Coronary artery (tissue), 2 donors: ENCODE measurements at regions not wholly inside any gene's neighbourhood (a gene's known extent, or its start where the extent isn't known, plus 50 kb on each side); places are given as distances from the start of the nearest gene placed in this dataset.

Experiments
- DNase-seq: peaks from one replicate; pipeline ENCODE4 v3.0.0-alpha.2; 2017; ENCODE audit warnings: low spot score
- H3K27ac ChIP-seq, 2 donors: fragments of 200-600 bp; sonication (generic); one replicate each; pipeline ENCODE4 v1.5.1; 2016 to 2019
- H3K4me3 ChIP-seq: fragments of 200-600 bp; sonication (generic); 2 replicates; pipeline ENCODE4 v1.5.1; 2016; ENCODE audit warnings: mild to moderate bottlenecking, moderate library complexity
- TF ChIP-seq, protein P1 (sequence below): fragments of 200-600 bp; sonication (generic); IDR thresholded peaks from one replicate; pipeline ENCODE4 v1.5.1; 2019; ENCODE audit warnings: antibody characterized with exemption

DNA sequence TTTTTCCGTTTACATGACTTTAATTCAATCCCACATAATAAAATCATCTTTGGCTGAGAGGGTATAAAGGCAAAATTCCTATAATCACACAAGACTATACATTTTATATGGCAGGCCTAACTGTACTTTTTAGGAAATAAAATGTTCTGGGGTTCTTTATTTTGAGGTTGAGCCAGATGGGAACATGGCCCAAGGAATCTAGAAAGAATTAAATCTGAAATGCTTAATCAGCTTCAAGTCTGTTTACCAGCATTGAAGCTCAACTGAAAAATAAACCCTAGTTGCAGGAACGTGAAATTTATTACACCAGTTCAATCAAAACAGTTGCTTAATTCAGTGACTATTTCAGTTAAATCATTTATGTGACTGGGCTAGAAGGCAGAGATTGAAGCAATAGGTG is 191.0 kb upstream of the BTG1 start:
- no peak overlapping the region for H3K4me3 ChIP-seq
- TF ChIP-seq, protein P1, sequence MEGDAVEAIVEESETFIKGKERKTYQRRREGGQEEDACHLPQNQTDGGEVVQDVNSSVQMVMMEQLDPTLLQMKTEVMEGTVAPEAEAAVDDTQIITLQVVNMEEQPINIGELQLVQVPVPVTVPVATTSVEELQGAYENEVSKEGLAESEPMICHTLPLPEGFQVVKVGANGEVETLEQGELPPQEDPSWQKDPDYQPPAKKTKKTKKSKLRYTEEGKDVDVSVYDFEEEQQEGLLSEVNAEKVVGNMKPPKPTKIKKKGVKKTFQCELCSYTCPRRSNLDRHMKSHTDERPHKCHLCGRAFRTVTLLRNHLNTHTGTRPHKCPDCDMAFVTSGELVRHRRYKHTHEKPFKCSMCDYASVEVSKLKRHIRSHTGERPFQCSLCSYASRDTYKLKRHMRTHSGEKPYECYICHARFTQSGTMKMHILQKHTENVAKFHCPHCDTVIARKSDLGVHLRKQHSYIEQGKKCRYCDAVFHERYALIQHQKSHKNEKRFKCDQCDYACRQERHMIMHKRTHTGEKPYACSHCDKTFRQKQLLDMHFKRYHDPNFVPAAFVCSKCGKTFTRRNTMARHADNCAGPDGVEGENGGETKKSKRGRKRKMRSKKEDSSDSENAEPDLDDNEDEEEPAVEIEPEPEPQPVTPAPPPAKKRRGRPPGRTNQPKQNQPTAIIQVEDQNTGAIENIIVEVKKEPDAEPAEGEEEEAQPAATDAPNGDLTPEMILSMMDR, result no peak
- H3K27ac ChIP-seq, result no peak overlapping the region
- no peak for DNase-seq

GRCh38 chr12:92335831-92336230 is 190.2 kb upstream of the BTG1 start:
- H3K27ac ChIP-seq, result no peak overlapping the region
- no peak for DNase-seq
- TF ChIP-seq, protein P1, result no peak
- H3K4me3 ChIP-seq, result no peak overlapping the region

- DNase-seq, result no peak
- TF ChIP-seq, protein P1, result no peak
- no peak overlapping the region for H3K4me3 ChIP-seq
Observed at GRCh38 chr12:92334552-92334951, 188.9 kb upstream of the BTG1 start.

DNA sequence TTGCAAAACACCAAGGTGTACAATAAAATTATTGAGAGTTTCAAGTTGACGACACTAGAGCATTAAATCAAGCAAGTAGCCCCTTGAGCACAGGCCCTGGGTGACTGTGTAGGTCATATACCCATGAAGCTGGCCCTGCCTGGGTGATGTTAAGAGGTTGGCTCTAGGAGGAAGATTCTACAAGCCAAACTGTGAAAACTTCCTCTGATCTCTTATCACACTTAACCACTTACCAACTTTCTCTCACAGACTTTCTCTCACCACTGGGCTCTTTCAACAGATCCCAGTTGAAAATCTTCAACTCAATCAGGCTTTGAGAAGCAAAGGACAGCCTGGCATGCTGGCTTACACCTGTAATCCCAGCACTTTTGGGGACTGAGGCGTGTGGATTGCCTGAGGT is 186.9 kb upstream of the BTG1 start:
- Histone ChIP-seq H3K4me3 (no peak overlapping the region), H3K27ac (no peak overlapping the region)
- no peak for DNase-seq
- TF ChIP-seq, protein P1, result no peak

More at GRCh38 chr12:92334552-92334951, 188.9 kb upstream of the BTG1 start:
- no peak overlapping the region for H3K27ac ChIP-seq

DNA sequence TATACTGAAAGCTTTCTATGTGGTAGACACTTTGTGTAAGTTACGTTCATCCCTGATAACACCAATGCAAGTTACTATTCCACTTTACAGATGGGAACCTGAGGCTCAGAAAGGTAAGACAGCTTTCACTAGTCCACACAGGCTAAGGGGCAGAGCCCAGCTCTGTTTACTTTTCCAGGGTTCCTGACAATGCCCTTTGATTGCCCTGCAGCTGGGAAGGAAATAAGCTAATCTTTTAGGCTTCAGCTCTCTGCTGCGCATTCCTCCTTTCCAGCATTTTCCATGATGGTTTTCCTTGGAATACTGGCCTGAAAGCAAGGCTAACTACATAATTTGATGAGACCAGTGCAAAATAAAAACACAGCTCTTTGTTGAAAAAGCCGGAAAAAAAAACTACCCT is 185.7 kb upstream of the BTG1 start:
- TF ChIP-seq, protein P1, result no peak
- DNase-seq, result no peak
- H3K4me3 ChIP-seq, result no peak overlapping the region
- H3K27ac ChIP-seq, result no peak overlapping the region

DNA sequence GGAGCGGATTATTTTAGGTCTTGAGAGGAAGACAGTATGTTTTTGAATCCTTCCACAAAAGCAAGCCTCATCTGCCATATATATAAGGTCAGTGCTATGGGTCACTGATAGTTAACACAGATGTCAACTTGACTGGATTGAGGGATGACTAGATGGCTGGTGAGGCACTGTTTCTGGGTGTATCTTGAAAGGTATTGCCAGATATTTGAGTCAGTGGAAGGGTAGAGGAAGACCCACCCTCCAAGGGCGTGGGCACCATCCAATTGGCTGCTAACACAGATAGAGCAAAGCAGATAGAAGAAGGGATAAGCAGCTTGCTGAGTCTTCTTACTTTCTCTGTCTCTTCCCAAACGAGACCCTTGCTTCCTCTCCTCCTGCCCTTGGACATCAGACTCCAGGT is 185.0 kb upstream of the BTG1 start:
- TF ChIP-seq, protein P1, result no peak
- Histone ChIP-seq H3K4me3 (no peak overlapping the region), H3K27ac (no peak overlapping the region)
- DNase-seq, result no peak

DNA sequence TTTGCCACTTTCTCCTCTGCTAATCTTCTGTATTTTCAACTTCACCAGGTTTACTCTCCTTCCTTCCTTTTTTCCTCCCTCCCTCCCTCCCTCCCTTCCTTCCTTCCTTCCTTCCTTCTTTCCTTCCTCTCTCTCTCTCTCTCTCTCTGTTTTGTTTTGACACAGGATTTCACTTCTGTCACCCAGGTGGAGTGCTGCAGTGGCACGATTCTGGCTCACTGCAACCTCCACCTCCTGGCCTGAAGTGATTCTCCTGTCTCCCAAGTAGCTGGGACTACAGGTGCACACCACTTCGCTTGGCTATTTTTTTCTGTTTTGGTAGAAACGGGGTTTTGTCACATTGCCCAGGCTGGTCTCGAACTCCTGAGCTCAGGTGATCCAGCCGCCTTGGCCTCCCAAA is 181.2 kb upstream of the BTG1 start:
- H3K4me3 ChIP-seq, result no peak overlapping the region
- no peak for DNase-seq
- no peak overlapping the region for H3K27ac ChIP-seq
- TF ChIP-seq, protein P1, result no peak
